GM03348 (cell line): ENCODE measurements at regions not wholly inside any gene's neighbourhood (a gene's known extent, or its start where the extent isn't known, plus 50 kb on each side); places are given as distances from the start of the nearest gene placed in this dataset.
"Not testable (repeated sequence)": the region's sequence is repeated elsewhere in the genome, so short reads cannot be mapped to it uniquely, and the experiment has no call there.

Source experiments
- DNase-seq: peaks from one replicate; pipeline ENCODE4 v3.0.0; 2012; ENCODE audit warnings: low spot score

DNA sequence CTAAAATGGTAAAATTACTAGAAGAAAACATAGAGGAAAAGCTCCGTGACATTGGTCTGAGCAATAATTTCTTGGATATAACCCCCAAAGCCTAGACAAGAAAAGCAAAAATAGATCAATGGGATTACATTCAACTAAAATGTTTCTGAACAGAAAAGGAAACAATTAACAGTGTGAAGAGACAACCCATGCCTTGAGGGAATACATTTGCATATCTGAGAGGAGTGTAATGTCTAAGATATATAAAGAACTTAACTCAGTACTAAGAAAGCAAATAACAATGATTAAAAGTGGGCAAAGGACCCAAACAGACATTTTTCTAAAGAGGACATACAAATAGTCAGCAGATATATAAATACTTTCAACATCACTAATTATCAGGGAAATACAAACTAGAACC, 206.2 kb downstream of the VAPA start:
- no peak for DNase-seq

GRCh38 chr18:10120622-10121021, 206.8 kb downstream of the VAPA start:
- DNase-seq = no peak

DNA sequence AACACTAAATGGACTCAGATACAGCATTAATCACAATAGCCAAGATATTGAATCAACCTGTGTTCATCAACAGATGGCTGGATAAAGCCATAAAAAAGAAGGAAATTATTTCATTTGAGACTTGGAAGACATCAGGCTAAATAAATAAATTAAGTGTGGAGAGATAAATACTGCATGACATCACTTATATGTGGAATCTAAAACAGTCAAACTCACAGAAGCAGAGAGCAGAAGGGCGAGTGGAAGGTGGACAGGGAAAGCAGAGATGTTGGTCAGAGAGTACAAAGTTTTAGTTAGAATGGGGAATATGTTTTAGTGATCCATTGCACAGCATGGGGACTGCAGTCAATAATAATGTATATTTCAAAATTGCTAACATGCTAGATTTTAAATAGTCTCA, 207.2 kb downstream of the VAPA start:
- DNase-seq = no peak

DNA sequence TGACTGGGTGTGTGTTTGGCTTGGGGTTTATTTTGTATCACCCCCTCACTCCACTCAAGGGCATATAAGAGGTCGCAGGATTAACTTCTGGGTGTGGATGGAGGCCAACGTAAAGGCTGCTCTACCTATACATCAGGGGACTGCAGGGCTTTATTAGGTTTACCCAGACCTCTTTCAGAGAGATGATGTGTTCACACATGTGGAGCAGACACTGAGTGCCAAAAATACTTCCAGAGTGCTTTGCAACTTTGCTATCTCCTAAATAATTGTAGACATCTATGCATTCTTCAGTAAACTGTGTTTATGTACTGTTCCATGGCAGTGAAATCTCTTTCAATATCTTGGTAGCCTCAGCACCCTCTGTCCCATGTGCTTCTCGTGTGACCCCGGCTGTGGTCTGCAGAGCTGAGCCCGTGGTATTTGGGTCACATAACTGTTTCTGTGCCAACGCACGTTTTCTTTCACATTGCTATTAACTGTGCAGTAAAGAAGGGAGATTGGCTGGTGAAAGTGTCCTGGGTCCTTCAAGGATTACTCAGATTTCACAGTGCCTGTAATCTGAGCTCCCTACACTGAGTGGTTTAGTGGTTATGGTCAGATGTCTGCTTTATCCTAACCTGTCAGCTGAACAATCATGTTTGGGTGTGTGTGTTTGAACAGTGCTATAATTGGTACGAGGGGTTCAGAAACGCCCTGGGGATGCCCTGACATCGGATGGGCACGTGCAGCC, 208.1 kb downstream of the VAPA start:
- peak; percentile 83 for DNase-seq

GRCh38 chr18:10122988-10123950, 209.5 kb downstream of the VAPA start:
- DNase-seq = no peak

DNA sequence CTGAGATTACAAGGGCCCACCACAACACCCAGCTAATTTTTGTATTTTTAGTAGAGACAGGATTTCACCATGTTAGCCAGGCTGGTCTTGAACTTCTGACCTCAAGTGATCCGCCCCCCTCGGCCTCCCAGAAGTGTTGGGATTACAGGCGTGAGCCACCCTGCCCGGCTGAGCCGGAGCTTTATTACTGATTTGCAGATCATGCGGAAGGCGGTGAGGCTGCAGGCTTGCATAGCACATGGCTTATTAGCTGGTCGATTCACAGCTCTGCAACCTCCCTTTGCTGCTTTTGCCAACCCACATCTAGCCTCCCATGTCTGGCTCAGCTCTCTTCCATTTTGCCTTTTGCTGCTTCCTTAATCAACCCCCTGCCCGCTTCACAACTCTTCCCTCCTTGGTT, 210.3 kb downstream of the VAPA start:
- no peak for DNase-seq

GRCh38 chr18:10124557-10124956, 210.7 kb downstream of the VAPA start:
- no peak for DNase-seq

DNA sequence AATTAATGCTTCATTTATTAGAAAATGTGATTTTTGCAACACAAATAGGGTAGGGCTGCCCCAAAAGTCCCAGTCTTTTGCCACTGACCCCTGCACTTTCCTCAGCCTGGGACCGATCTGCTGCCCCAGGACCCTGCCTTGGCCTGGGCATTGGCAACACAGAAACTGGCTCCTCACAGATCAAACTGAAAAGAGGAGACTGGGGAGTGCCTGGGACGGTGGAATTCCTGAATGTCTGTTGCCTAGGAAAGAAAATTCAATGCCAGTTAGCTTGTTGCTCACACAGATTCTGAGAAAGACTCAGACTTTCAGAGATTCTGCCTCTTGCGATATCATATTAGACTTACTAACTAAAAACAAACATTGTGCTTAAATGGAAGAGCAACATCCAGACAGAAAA, 211.2 kb downstream of the VAPA start:
- DNase-seq = no peak

DNA sequence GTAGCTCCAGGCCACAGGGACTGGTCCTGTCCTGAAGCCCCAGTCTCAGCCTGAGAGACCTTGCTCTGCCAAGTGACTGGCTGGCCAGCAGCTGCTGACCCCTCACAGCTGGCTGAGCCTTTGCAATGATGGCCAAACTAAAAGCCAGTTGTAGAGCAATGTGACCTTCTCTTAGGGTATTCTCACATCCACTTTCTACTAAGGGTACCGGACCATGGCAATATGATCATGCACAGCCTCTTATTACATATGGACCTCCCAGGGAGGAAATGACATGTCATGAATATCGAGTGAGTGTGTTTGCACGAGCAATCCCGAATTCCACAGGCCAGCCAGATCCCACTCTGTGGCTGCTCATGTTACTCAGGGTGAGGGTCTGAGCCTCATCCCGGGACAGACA, 213.9 kb downstream of the VAPA start:
- no peak for DNase-seq

GRCh38 chr18:10128921-10129501, 215.2 kb downstream of the VAPA start:
- DNase-seq = no peak

GRCh38 chr18:10130606-10131005, 216.8 kb downstream of the VAPA start:
- no peak for DNase-seq

DNA sequence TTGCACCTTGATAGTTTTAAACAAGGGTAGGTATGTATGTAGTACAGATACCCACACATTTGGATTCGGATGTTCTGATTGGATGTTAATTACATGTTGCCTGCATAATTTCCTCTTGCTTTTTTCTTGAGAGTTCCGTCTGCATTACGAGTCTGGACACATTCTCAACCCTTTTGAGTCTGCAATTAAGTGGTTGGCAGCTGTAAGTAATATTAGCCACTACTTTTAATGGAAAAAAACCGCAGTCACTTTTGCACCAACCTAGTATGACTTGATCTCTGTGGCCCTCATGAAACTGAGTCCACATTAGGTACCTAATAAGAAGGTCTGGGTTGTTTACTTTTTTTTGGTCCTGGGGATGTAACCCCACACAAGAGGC, 217.3 kb downstream of the VAPA start:
- DNase-seq = no peak

DNA sequence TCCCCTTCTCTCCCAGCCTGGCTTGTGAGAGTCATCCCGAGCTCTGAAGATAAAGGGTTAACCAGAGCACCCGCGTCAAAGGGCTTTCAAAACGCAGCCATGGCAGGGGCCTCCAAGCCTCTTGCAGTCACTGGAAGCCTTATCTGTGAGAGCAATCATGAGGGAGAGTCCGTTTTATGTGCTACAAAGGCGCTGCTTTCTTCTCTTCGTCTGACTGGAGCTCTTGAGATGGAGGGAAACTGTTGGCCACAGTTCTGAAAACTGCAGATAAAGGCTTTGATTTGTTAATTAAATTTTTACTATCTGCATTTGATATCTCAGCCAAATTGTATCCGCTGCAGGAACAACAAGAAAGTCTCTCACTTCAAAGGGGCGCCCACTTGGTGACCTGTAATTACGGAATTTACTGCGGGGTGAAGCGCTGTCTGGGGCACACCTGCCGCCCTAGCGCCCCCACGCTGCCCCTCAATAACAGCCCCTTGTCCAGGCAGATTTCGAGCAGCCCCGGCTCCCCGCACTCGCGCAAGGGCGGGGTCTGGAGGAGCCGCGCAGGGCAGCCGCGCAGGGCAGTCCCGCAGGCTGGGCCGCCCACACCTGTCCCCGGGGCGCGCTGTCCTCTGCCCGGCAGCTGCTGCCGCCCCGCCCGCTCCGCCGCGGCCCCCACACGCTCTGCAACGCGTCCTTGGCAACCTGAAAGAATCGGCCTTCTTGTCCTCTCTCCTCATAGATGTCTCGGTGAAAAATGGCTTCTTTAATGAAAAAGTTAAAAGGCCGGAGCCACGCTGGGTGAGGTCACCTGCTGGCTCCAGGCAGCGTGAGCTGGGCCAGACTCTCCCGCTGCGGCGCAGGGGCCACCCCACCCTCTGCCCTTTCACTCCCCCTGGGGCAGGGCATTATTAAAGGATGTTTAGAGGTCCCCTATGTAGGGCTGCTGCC, 217.9 kb downstream of the VAPA start:
- no peak for DNase-seq

DNA sequence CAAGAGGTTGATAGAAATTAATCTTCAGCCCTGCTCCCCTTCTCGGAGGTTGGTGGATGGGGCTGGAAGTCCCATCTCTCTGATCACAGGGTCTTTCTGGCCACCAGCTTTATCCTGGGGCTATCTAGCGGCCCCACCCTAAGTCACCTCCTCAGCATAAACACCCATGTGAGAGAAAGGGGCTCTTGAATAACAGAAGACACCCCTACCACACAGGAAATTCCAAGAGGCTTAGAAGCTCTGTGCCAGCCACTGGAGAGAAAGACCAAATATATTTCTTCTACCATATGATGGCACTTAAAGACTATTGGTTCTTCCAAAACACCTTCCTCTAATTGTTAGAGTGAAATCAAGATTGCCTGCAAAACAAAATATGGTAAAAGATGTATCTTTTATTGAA, 219.7 kb downstream of the VAPA start:
- DNase-seq = no peak

DNA sequence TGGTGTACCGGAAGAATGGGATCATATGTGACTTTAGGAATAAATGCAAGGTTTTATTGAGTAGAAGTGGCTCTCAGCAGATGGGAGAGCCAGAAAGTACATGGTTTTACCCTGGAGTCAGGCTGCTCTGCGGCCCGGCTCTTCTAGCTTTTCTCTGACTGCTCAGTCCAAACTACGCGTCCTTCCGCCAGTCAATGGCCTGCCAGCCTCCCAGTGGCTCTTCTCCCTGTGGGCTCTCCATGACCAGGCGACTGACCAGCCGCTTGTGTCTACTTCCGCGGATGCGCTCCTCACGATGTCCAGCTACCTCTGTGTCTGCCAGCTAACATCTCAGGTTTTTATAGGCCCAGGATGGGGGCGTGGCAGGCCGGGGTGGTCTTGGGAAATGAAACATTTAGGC, 220.4 kb downstream of the VAPA start:
- no peak for DNase-seq

DNA sequence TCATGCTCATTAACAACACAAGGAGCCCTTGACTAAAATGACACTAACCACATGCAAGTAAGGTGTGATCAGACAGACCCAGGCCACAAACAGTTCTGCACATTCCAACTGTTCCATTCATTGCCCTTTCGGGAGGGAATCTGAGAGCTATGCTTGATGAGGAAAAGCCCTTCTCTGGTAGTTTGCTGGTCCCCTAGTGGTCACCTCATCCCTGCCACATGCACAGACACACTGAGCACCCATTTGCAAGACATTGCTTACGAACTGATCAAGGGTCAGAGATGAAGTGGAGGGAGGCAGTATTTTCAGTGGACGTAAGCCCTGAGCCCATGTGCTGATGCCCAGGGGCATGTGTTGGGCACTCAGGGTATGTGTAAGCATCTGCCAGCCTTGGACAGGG, 220.9 kb downstream of the VAPA start:
- not testable (repeated sequence) for DNase-seq

- no peak for DNase-seq
Observed at GRCh38 chr18:10135302-10135926, 221.6 kb downstream of the VAPA start.

DNA sequence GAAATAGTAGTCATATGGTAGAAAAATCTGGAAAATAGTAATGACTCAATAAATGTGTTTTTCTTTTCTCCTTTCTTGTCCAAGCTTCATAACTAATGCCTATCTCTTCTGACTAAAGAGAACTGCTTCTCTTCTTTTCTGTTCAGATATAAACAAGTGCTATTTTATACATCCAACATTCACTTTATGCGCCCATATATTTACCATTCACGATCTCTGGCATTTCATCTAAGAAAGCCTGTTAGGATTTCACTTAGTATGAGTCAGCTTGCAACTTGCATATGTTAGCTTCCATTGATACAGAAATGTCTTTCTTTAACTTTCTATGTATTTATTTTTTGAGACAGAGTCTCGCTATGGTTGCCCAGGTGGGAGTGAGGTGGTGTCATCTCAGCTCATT, 224.9 kb downstream of the VAPA start:
- no peak for DNase-seq

DNA sequence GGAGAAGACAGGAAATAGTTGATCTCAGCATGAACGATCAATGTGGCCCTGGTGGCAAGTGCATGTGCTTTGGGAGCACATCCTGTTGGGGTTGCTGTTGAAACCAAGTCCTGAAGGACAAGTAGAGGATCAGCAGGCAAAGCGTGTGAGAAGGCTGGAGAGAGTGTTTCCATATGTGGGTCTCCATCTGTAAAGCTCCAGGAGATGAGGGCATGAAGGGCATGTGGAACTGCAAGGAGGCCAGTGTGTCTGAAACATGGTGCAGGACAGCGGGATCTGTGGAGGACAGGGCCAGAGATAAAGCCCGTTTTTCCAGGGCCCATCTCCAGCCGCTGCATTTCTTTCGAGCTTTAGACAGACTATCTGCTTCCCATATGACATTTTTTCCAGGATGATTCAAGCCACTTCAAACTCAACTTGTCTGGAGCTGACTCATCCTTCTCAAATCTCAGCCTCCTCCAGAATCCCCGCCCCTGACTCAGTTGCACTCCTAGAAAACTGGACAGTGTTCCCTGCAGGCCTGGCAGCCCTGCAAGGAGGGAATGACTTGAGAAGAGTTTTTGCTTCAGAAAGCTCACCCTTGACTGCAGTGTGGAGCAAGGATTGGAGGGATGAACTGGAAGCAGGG, 226.1 kb downstream of the VAPA start:
- DNase-seq = peak; percentile 81

DNA sequence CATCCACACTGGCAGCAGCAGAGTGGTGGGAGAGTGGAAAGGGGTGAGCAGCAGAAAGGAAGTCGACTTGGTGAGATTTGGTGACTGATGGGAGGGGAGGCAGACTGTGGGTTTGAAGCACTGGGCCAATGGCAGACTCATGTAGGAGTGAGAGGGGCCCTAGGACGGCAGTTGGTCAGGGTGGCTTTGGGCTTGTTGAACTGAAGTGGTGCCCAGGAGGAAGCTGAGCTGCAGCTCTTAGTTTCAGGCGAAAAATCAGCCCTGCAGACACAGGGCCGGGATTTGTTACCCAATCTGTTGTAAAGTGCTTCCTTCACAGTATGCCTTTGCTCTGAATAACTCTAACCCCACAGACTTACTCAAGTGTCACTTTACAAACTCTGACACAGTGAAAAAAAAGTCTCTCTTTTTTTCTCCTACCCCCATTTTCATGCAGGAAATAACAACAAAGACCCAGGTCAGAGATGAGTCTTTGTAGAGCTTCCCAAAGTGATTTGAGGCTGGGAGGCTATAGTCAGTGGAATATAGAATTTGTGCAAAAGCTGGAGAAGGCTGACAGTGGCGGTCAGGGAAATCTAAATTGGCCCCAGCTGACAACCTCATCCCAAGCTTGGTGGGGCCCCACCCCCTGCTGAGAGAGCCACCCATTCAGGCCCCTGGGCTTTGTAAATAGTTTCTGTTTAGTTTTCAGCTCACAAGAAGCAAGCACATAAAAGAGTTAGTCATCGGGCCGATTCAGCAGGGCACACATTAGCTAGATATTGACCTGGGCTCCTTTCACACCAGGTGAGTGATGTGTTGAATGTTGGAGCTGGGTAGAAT, 226.9 kb downstream of the VAPA start:
- peak; percentile 49 for DNase-seq
